Fibroblast of skin of scalp (primary cell): ENCODE measurements at regions not wholly inside any gene's neighbourhood (a gene's known extent, or its start where the extent isn't known, plus 50 kb on each side); places are given as distances from the start of the nearest gene placed in this dataset.

Experiments used
- DNase-seq: peaks from one replicate; pipeline ENCODE4 v3.0.0-alpha.2; 2013

- peak; percentile 63 for DNase-seq
Measured at GRCh38 chr14:71363946-71364925, 457.0 kb downstream of the PCNX1 start.

DNA sequence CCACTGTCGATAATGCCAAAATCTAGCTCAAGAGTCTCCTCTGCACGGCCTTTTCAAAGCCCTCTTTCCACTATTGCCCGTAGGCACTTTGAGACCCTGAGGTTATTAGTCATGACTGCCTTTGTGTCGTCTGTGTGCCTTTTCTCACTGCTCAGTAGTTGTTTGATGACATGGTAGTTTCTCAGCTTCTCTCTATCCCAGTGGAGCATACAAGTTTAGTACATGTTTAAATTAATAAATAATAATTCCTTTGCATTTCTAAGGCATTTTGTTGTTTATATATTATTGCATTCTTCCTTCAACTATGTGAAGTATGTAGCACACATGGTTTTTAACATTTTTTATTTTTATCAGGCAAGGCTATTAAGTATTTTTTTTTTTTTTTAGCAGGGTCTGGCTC lies 458.1 kb downstream of the PCNX1 start:
- DNase-seq = peak; percentile 84

GRCh38 chr14:71366861-71367260 lies 459.6 kb downstream of the PCNX1 start:
- DNase-seq = peak; percentile 77

- peak; percentile 60 for DNase-seq
Measured at GRCh38 chr14:71371711-71372396, 464.6 kb downstream of the PCNX1 start.

GRCh38 chr14:71372411-71372838 lies 465.2 kb downstream of the PCNX1 start:
- DNase-seq = peak; percentile 84

DNA sequence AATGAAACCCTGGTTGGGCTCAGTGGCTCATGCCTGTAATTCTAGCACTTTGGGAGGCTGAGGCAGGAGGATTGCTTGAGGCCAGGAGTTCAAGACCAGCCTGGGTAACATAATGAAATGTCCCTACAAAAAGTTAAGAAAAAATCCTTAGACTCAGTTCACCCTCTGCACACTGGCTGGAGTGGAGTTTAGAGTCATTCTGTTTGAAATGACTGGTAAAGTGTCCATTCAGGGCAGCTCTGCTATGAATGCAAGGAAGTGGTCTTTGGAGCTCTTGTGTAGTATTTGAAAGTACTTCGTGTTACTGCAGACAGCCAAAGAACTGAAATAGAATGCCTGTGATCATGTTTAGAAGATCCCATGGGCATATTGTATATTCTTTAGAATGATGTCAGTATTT lies 466.5 kb downstream of the PCNX1 start:
- DNase-seq = no peak

DNA sequence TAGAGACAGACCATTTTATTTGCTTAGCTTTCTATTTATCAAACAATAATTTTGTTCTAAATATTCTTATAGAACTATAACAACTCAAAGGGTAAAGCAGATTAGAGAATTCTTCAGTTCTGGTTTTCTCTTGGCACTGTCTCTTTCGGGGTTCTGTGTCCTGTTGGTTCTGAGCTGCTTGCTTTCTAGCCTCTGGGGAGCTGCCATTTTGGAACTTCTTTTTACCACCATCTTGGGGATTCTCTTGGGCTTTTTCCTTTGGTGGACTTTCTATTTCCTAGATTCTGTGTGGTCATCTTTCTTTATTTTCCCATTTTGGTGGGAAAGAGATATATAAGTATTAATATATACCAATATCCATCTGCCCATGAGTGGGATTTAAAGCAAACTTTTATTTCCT lies 467.7 kb downstream of the PCNX1 start:
- no peak for DNase-seq

- no peak for DNase-seq
Measured at GRCh38 chr14:71377099-71377498, 469.8 kb downstream of the PCNX1 start.

- DNase-seq = peak; percentile 90
Measured at GRCh38 chr14:71380271-71380670, 473.0 kb downstream of the PCNX1 start.

- DNase-seq = no peak
Measured at GRCh38 chr14:71381814-71382213, 474.6 kb downstream of the PCNX1 start.

- DNase-seq = no peak
Measured at GRCh38 chr14:71382315-71382714, 475.1 kb downstream of the PCNX1 start.

DNA sequence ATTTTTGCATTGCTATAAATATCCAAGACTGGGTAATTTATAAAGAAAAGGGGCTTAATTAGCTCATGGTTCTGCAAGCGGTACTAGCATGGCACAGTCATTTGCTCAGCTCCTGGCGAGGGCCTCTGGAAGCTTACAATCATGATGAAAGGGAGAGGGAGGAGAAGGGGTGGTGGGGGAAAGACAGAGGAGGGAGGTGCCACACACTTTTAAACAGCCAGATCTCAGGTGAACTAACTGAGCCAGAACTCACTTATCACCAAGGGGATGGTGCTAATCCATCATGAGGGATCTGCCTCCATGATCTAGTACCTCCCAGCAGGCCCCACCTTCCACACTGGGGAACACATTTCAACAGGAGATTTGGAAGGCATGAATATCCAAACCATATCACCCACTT lies 476.3 kb downstream of the PCNX1 start:
- DNase-seq = no peak

- peak; percentile 48 for DNase-seq
Measured at GRCh38 chr14:71384007-71384845, 477.0 kb downstream of the PCNX1 start.

DNA sequence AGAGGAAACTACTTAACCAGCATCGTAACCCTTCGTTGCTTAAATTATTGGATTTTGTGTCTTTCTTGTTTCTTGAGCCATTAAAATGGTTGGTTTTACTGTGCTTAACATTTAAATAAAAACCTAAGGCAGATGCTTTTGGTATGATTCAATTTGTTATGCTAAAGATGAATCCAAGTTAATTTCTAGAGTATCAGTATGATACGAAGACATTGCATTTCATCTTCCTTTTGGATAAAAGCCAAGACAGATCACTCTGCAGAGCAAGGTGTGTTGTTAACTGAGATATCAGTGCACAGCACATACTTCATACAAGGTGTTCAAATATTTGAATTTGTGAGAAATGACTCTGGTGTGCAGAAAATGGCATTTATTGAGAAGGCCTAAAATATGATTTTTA lies 480.5 kb downstream of the PCNX1 start:
- no peak for DNase-seq

GRCh38 chr14:71388336-71388735 lies 481.1 kb downstream of the PCNX1 start:
- no peak for DNase-seq

- no peak for DNase-seq
Measured at GRCh38 chr14:71388862-71389261, 481.6 kb downstream of the PCNX1 start.

- DNase-seq = no peak
Measured at GRCh38 chr14:71394386-71394785, 487.1 kb downstream of the PCNX1 start.

DNA sequence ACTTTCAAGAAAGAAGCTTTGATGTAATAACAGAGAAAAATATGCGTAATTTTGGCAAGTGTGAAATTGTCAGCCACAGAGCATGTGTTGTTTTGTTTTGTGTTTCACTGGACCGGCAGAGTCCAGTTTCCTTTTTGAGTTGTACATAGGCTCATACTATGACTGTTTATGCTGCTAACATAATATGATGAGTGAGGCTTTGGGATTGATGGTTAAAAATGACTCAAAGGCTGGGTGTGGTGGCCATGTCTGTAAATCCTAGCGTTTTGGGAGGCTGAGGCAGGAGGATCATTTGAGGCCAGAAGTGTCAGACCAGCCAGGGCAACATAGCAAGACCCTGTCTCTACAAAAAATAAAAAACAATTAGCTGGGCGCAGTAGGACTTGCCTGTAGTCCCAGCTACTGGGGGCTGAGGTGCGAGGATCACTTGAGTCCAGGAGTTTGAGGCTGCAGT lies 487.9 kb downstream of the PCNX1 start:
- DNase-seq = peak; percentile 63

DNA sequence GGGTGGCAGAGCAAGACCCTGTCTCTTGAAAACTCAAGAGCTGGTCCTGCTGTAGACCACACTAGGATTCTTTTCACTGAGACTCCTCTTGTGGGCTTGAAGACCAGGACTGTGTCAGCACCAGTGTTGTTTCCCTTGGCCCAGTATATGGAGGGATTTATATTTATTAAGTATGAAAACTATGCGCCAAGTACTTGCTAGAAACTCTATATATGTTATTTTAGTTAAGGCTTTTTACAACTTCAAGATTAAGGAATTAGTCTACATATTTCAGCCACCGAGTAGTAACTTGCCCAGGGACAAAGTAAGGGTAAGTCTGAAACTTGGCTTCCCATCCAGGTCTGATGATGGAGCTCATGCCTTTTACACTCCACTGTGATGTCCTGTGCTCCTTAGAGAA lies 488.4 kb downstream of the PCNX1 start:
- DNase-seq = peak; percentile 74

DNA sequence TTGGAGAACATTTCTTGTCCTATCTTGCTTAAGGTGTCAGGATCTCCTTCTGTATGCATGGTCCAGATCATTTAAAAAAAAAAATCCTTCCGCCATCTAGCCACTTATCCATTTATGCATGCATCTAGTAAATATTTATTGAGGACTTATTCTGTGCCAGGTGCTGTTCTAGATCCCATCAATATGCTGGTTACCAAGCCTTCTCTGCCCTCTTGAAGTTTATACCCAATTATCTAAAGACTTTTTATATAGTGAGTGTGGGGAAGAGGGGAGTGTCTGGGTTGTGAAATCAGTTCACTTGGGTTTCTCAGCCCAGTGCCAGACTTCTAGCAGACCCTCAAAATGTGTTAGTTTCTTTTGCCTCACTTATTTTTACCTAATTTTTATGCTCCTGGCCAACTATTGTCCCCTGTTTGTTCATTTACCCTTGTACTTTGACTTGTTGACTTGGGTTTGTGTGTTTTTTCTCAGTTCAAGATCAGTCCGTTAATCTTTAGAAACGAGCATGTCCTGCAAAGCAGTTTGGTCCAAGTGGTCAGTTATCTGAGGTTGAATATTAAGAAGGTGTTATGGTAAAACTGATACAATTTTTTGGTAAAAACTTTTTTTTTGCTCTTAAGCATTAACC lies 488.9 kb downstream of the PCNX1 start:
- DNase-seq = no peak

GRCh38 chr14:71397371-71397770 lies 490.1 kb downstream of the PCNX1 start:
- DNase-seq = peak; percentile 24

DNA sequence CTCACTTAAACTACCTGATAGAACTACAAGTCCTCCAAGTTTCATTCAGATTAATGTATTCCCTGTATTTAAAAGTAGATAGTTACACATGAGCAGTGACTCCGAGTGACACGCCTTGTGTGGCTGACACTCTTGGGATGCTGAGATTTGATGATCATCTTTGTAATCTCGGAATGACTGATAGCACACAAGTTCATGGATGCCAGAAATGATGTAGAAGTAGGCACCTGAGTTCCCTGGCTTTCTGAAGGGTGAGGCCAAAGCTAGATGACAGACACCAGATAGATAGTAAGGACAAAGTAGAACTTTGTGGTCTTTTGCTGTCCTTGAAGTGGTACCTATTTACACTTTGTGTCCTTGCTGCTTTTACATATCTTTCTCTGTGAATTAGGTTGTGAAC lies 491.2 kb downstream of the PCNX1 start:
- DNase-seq = no peak
